ENCODE measurements at regions not wholly inside any gene's neighbourhood (a gene's known extent, or its start where the extent isn't known, plus 50 kb on each side); places are given as distances from the start of the nearest gene placed in this dataset.

DNA sequence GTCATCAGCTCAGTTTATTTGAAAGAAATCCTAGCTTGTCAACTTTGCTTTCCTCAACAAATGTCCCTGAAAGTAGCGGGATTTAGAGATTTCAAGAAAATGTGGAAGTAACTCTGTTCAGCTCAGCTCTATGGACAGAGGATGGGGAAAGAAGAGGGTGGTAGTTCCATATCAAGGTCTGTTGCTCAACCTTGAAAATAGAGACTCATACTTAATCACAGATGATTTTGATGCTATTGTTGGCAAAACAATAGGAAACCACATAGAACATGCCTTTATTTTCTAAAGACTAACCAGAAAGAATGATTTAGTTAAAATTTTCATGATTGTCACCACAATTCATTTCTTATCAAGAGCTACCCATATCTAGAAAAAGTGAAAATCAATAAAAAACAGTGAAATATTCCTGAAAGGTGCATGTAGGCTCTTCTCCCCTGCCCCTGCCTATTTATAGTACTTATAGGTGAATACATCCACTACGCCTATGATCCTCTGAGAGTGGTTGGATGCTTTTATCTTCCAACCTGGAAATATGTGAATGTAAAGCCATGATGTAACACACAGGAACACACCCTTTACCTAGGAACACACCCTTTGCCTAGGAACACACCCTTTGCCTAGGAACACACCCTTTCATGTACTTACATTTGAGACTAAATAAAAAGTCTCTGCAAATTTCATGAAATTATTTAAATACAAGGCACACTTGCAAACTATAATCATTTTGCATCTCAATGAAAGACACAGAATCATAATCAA, 65.8 kb downstream of the ETAA1 start:
- DNase-seq (ENCODE audit: extremely low spot score, insufficient read length, low read depth): no peak
- no peak for FAIRE-seq

DNA sequence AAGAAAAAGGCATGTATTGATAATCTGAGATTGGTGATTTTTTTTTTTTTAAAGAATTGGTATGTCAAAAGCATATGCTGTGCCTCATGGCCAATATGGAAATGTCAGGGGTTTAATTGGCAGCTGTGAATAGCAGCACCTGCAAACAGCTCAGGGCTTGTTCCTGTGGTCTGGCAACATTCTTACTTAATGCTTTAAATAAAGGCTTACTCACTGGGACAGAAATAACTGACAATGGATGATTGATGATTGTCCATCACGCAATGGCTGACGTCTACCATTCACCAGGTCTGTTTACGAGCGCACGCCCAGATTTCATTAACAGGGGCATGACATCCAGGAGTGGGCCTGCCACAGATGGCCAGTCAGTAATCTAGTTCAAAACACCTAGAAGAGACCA, 66.7 kb downstream of the ETAA1 start:
- FAIRE-seq: no peak
- DNase-seq (ENCODE audit: extremely low spot score, insufficient read length, low read depth): no peak

DNA sequence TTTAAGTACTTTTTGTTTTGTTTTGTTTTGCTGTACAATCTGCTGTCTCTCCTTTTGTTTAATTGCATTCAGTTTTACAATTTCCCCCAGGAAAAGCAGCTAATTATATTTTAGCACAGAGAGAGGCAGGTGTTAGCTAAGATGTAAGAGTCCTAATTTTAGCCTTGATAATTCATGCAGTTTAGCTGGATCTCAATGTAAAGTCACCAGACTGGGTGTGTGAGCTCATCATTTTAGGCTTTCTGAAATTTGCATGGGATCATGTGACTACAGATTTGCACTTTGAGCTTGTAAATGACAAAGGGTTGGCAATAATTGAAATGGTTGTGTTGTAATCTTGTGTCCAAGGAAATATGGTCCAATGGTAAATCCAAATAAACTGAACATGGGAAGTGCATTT, 68.5 kb downstream of the ETAA1 start:
- FAIRE-seq: no peak
- DNase-seq (ENCODE audit: extremely low spot score, insufficient read length, low read depth): no peak

DNA sequence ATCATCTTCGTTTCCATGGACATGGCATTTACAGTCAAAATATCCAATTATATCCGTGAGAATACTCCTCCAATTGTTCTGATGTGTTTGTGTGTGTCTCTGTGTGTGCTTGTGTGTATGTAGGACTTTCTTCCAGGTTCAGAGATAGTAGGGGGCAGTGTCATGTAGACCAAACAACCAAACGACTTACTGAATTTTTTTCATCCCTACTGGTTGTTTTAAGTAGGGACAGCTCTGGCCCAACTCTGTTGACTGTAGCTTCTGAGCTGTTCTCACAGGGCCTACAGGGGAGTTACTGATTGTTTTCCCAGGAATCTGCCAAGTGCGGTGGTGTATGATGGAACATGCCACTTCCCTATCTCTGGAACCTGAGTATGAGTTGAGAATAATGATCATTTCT, 69.6 kb downstream of the ETAA1 start:
- FAIRE-seq (no peak), DNase-seq (ENCODE audit: extremely low spot score, insufficient read length, low read depth) (no peak)

DNA sequence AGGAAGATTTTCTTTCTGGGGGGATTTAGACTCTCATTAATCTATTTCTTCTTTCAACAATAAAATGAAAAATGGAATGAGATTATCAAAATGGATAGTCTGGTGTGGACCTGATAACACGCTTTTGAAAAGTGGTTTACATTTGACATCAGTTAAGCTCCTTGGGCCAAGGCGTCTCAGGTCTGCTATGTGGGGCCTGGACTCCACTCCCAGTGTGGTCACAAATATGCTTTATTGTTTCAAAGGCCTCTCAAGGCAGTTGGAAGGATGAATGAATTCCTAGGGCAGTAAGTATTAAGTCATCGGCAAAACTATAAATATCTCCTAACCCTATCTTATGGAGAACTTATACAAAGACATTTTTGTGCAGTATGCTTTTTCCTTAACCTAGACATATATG, 74.5 kb downstream of the ETAA1 start:
- no peak for FAIRE-seq
- DNase-seq (ENCODE audit: extremely low spot score, insufficient read length, low read depth): no peak

DNA sequence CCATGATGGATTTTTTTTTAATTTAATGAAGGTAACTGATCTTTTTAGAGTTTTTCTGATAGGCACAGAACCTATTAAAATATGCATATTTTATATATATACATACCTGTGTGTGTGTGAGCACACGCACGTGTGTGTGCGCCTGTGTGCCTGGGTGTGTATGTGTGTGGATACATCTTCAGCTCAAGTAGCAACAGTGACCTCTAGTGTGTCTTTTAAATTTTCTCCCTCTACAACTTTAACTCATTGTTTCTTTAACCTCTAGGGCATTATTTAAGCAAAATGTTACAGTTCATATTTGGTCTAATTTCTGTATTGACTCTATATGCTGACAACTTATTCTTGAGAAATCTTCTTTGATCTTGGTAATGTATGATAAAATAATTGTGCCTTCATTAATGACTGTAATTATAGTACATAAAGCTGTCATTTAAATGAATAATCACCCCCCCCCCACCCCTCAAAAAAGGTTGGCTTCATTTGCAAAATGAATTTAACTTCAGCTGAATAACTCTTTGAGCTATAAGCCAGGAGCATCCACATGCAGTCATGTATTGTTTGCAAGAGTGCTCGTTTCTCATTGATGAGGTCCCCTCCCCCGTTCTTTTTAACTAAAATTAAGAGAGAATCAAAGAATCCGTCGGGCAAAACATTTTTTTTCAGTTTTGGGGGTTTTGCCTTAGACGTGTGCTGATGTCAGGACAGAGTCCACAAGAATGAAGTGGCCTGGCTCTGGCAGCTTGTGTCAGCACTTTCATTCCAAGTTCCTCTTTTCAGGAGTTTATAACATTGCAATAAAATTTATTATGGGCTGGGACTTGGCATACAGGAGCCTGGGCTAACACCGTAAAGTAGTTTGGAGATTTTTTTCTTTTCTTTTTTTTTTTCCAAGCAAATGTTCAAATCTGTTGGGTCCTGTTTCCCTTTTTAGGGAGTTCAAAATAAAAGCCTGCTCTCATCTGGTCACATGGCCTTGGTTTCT, 80.0 kb downstream of the ETAA1 start:
- FAIRE-seq: no peak
- no peak for DNase-seq (ENCODE audit: extremely low spot score, insufficient read length, low read depth)

DNA sequence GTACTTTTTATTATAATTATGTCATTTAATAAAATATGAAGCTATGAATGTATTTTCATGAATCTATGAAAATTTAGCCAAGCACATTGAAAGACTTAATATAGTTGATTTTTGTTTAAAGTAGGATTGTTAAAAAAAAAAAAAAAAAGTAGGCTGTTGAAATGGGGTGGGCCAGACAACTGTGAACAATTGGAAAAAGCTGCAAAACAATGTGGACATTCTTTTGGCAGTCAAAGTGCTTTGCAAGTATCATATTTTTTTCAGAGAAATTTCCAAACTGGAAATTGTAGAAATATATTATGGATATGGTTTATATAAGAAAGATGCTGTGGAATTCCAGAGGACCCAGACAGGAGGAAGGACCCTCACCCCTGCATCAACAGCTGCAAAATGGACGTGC, 82.1 kb downstream of the ETAA1 start:
- DNase-seq (ENCODE audit: extremely low spot score, insufficient read length, low read depth) (no peak), FAIRE-seq (no peak)

DNA sequence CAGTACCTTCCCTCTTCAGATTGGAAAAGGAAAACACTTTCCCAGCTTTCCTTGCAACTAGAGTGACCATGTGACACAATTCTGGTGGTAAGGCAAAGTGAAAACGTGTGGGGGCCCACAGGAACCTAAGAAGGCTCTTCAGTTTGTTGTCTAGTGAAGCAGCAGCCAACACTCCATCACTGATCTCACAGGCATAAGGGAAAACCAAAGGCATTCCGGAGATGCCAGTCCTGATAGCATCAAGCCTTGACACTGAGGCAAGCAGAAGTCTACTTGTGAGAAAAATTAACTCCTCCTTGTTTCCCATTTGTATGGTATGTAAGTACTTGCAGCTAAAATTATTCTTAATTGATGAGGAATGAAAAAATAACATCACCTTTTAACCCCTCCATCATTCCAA, 88.3 kb downstream of the ETAA1 start:
- DNase-seq (ENCODE audit: extremely low spot score, insufficient read length, low read depth): no peak
- no peak for FAIRE-seq

DNA sequence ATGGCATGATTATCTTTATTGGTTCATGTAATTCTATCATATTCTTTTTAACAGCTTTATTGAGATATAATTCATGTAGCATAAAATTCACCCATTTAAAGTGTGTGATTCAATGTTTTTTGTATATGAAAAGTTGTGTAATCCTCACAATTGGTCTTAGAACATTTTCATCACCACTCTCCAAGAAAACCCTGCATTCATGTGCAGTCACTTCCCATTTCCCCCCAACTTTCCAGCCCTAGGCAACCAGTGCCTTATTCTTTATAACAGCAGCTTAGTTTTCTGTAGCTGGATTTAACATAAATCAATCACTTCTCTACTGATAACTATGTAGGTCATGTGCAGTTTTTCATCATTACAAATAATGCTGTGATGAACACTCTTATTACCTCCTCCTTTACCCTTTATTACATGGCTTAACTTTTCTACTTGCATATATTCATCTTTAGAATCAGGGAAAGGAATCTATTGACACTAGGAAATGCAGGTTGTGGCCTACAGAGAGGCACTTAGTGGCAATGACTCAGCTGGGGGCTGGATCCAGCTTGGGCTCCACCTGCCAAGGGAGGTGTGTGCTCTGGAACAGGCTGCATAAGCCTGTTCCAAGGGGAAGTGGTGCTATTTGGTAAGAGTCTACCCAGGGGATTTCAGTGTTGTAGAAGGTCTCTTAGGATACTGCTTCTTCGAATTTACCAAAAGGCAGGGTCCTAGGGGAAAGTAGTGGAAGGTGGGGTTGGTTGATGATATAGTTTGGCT, 89.1 kb downstream of the ETAA1 start:
- DNase-seq (ENCODE audit: extremely low spot score, insufficient read length, low read depth) (no peak), FAIRE-seq (no peak)

DNA sequence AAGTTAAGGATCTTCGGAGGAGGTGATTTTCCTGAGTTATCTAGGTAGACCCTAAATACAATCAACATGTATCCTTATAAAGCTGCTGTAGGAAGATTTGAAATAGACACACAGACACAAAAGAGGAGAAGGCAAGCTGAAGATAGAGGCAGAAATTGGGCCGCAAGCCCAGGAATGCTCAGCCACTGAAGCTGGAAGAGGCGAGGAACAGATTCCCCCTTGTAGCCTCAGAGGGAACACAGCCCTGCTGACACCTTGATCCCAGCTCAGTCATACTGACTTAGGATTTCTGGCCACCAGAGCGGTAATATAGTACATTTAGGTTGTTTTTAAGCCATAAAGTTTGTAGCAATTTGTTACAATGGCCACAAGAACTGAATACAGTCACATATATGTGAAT, 90.9 kb downstream of the ETAA1 start:
- no peak for DNase-seq (ENCODE audit: extremely low spot score, insufficient read length, low read depth)
- no peak for FAIRE-seq

DNA sequence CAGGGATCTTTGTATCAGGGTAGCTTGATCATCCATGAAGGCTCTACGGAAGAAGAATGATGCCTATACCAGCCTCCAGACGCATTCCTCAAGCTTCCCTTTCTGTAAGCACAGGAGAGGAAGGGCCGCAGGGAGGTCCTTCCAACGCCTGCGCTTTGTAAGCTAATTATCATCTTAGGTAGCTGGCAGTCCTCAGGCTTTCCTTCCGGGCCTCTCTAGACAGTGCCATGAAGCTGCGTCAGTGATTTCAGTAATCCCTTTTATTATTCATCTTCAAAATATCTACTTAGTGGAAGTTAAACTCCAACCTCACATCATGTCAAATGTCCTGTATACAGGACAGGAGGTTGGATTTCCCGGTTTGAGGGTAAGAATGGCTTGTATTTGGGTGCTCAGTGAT, 92.3 kb downstream of the ETAA1 start:
- no peak for DNase-seq (ENCODE audit: extremely low spot score, insufficient read length, low read depth)
- FAIRE-seq: no peak

DNA sequence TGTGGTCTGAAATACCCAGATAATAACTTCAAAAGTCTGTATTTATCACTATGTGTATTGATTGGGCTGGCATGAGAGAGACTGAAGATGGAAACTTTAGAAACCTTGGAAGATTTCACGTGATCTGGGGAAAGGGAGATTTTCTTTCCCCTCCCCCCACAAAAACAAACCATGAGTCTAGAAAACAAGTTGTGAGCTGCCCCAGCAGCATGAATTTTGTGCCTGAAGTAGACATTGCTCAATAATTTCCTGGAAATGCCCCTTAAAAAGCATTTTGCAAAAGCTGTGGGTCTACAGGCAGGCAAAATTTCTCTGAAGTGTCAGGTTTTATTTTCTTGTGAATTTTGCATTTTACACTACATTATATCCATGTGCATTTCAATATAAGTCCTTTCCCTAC, 101.8 kb downstream of the ETAA1 start:
- DNase-seq (ENCODE audit: extremely low spot score, insufficient read length, low read depth): no peak
- FAIRE-seq: no peak

DNA sequence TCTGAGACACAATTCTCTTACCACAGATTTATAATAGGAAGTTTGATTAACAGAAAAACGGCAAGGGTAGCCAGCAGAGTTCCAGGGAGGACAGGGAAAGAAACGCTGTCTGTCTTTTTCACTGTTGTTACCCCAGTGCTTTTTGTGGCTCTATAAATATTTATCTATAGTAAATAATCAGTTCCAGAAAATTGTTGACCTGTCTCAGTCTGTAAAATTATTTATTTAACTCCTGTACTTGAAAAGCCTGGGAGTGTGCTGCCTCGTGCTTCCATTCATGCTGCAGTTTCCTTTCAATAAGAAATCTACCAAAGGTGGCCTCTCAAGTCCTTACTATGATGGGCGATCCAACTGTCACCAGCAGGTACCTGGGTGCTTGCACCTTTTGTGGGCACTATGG, 102.9 kb downstream of the ETAA1 start:
- no peak for FAIRE-seq
- no peak for DNase-seq (ENCODE audit: extremely low spot score, insufficient read length, low read depth)

DNA sequence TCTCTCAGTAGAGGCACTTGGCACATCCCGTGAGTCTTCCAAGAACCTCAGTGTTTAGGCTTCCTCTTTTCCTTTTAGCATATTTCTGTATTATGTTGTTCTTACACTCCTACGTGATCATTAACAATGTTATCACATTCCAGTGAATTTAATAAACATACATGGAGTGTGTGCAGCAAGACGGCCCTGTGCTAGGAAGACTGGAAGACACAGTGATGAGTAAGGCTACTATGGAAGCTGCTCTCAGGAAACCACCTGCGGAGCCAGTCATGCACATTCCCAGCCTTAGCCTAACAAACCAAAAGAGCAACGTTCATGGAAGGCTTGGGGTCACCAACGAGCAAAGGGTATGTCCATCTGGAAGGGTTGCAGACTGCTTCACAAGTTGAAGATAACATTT, 103.4 kb downstream of the ETAA1 start:
- FAIRE-seq (no peak), DNase-seq (ENCODE audit: extremely low spot score, insufficient read length, low read depth) (no peak)

DNA sequence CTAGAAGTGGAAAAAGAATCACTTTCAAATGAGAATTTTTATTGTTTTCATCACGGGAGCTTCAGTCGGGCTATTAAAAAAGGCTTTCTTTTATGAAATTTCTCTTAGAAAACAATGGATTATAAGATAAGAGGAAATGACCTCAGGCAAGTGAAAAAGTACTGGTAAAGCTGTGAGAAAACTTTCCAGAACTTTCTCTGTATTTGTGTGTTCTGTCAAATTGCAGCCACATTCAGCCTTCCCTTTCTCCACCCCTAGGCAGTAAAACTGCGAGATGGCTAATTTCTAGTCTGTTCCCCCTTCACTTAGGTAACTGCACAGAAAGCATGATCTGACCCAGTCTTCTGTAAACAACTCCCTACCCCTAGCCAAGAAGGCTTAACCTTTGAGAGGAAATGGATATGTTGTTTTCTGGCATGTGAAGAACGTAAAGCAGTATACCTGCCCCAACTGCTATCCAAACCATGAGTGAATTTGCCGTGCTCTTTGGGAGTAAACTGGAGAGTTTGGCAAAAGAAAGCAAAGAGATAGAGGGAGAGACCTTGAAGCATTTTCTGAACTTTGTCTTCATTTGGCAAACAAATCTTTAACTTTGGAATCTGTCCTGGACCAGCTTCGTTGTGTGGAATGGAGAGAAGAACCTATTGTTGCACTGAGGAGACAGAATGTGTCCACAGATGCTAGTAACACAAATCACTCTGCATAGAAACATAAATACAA, 105.4 kb downstream of the ETAA1 start:
- FAIRE-seq (no peak), DNase-seq (ENCODE audit: extremely low spot score, insufficient read length, low read depth) (no peak)

DNA sequence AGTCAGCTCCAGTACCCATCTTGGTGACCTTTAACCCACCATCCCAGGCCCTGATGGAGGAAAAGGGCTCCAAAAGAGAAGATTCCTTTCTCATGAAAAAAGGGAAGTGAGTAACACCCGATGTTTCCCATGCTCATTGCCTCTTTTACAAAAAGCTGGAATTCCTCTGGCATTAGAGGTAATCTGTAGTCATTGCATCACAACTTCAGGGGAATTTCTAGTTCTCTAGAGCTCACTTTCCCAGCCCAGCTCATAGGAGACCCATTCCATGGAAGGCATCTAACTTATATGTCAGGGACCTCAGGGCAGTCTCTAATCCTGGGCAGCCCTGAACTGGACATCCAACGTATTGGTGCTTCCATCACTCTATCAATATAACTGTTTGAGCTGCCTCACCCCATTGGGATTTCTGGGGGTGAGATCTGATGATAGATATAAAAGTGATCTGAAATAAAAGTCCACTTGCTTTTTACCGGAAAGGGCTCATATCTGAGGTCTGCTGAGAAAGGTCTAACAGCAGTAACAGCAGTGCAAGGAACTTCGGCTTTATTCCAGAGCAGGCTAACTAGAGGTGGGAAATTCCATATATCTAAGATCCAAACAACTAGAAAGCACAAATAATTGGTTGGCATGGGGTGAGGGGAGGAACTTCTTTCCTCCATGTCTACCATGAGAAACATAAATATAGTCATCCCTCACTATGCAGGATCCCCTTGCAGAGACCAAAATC, 106.1 kb downstream of the ETAA1 start:
- no peak for FAIRE-seq
- DNase-seq (ENCODE audit: extremely low spot score, insufficient read length, low read depth): no peak

DNA sequence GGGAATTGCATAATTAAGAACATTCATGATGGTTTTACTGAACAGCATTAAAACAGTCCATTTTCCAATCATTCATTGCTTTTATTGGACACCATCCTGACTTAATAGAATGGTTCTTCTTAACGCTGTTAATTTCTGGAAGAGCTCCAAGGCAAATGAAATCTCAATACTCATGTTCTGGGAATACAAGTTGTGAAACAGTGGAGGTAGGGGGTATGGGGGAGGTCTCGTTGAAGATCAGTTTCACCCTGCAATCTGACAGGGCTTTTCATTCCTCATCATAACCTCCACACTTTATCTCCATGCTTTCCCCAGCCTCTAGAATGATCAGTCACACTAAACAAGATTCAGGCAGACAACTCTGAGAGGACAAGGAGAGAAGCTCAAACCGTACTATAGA, 113.6 kb downstream of the ETAA1 start:
- DNase-seq (ENCODE audit: extremely low spot score, insufficient read length, low read depth) (no peak), FAIRE-seq (no peak)

DNA sequence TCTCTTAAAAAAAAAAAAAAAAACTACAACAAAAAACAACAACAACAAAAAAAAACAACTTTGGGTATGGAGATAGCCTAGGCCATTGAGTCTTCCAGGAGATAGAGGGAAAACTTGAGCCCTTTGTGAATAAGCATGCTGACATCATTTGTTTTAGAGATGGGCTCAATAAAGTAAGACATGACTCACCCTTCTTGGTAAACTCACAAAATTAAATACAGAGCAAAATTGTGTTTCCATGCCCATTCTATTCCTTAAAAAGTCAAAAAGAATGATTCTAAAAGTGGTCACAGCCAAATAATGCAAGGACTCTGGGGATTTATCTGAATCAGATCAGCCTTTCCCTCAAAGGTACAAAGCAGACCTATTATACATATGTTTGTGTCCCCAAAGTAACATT, 117.4 kb downstream of the ETAA1 start:
- no peak for DNase-seq (ENCODE audit: extremely low spot score, insufficient read length, low read depth)

DNA sequence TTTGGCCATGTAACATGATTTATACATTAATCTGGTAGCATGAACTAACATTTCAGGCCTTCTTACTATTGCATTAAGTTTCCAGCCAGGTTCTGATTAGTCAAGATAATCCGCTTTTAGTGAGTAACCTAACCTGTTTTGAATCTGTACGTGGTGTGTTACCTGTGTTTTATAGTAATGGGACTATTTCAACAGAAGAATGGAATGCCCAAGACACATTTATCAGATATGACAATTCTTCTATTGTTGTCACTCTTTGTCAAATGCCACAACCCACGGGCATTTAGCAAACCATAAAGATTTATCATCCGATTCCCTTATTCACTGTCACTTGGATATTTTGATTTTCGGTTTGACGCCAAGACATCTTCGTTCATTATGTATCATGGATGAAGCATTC, 117.9 kb downstream of the ETAA1 start:
- FAIRE-seq: no peak
- no peak for DNase-seq (ENCODE audit: extremely low spot score, insufficient read length, low read depth)

More for the DNA sequence above, 117.4 kb downstream of the ETAA1 start:
- no peak for FAIRE-seq

Data from GM18507 (cell line).